ENCODE measurements at regions not wholly inside any gene's neighbourhood (a gene's known extent, or its start where the extent isn't known, plus 50 kb on each side); places are given as distances from the start of the nearest gene placed in this dataset.

DNA sequence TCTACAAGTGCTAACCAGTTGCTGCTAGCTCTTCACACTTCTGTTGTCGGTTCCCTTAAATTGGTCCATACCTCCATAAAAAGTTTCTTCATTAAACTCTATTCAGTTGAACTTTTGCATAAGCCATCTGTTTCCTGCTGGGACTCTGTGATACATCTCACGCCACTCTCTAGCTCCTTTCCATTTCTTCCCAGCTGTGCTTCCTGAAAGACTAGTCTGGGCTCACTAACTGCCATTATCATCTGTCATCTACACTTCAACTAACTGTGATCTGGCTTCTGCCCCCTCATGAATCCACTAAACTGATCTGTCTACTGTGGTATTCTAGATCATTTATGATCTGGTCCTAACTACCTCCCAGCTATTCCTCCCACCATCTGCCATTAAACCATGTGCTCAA lies 78.3 kb downstream of the ELAPOR2 start:
- no peak for DNase-seq (ENCODE audit: low read depth in 2 of 2)
- no peak overlapping the region for H3K4me3 ChIP-seq (replicated peaks in 1 of 2; ENCODE audit: low read depth in 2 of 2, low read length in 2 of 2)
- TF ChIP-seq, protein P1, sequence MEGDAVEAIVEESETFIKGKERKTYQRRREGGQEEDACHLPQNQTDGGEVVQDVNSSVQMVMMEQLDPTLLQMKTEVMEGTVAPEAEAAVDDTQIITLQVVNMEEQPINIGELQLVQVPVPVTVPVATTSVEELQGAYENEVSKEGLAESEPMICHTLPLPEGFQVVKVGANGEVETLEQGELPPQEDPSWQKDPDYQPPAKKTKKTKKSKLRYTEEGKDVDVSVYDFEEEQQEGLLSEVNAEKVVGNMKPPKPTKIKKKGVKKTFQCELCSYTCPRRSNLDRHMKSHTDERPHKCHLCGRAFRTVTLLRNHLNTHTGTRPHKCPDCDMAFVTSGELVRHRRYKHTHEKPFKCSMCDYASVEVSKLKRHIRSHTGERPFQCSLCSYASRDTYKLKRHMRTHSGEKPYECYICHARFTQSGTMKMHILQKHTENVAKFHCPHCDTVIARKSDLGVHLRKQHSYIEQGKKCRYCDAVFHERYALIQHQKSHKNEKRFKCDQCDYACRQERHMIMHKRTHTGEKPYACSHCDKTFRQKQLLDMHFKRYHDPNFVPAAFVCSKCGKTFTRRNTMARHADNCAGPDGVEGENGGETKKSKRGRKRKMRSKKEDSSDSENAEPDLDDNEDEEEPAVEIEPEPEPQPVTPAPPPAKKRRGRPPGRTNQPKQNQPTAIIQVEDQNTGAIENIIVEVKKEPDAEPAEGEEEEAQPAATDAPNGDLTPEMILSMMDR (IDR thresholded peaks at IDR 0.05; ENCODE audit: low read depth, low read length): no peak

DNA sequence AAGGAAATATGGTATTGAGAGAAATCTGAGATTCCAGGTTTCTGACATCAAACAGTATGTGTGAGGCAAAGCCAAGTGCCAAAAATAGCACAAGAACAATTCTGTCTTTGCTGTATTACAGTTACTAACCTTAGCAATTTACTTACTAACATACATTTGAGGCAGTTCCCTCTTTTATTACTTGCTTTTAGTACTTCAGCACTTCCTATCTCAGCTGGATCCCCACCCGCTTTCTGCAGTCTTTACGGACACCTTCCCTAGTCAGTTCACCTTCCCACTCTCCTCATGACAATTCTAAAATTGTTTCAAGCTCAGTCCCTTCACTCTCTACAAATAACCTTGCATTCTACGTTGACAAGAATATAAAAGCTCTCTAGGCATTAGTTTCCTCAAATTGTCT lies 79.2 kb downstream of the ELAPOR2 start:
- TF ChIP-seq, protein P1 (IDR thresholded peaks at IDR 0.05; ENCODE audit: low read depth, low read length): no peak
- DNase-seq (ENCODE audit: low read depth in 2 of 2): no peak
- H3K4me3 ChIP-seq (replicated peaks in 1 of 2; ENCODE audit: low read depth in 2 of 2, low read length in 2 of 2): no peak overlapping the region

DNA sequence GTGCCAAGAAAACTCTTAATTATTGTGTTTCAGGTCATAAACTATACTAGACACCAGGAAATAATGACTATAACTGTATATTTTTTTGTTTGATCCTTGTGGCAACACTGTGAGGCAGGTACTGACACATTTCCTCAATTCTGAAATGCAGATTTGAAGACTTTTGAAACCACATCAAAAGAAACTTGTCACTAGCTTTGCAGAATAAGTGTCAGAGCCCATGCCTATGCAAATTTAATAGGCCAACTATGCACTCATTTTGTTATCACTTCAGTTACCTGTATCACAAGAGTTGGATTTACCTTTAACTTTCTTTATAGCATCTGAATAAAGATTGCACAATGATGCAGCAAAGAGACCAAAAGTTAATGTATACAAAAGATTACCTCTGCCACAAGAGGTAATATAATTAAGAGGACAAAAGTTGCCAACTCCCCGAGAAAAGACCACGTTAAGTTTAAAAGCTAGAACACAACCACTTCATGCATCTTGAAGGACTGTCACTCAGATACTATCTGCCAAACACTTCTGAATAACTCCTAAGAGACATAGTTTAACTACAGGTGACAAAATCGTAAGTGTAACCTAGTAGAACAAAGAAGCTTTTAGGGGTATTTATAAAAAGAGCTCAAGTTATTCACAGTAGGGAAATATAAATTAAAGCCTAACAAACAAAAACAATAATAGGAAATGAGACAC lies 80.5 kb downstream of the ELAPOR2 start:
- H3K4me3 ChIP-seq (replicated peaks in 1 of 2; ENCODE audit: low read depth in 2 of 2, low read length in 2 of 2): no peak overlapping the region
- no peak for DNase-seq (ENCODE audit: low read depth in 2 of 2)
- TF ChIP-seq, protein P1 (IDR thresholded peaks at IDR 0.05; ENCODE audit: low read depth, low read length): no peak

DNA sequence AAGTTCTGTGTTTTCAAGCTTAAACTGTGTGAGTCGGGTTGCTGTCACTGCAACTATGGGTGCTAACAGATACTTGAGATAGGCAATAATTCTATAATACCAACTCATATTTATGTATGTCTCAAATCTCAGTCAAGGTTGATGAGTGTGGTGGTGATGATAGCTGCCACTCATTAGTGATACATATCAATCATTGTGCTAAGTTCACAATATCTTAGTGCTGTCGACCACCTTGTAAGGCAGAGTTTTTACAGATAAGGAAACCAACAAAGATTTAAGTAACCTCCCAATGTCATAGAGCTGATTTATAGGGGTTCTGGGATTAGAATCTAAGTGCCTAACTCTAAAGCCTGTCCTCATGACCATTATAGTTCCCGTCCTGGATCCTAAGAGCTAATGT lies 82.5 kb downstream of the ELAPOR2 start:
- TF ChIP-seq, protein P1 (IDR thresholded peaks at IDR 0.05; ENCODE audit: low read depth, low read length): no peak
- DNase-seq (ENCODE audit: low read depth in 2 of 2): no peak
- no peak overlapping the region for H3K4me3 ChIP-seq (replicated peaks in 1 of 2; ENCODE audit: low read depth in 2 of 2, low read length in 2 of 2)

DNA sequence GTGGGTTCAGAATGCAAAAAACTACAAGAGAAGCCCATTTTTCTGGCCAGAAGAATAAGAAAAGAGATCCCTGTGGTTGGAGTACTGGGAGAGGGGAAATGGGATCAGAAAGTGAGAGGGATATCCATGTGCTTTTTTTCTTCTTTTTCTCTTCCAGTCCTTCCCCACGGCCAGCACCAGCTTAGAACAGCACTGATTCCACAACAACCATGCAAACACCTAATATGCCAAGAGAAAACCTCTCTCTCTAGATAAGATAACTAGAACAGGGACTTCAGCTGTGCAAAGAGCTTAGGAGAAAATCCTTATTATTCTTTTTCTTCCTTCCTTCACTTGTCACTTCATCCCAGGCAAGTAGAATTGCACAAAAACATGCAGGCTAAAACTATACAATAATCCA lies 83.5 kb downstream of the ELAPOR2 start:
- DNase-seq (ENCODE audit: low read depth in 2 of 2): no peak
- TF ChIP-seq, protein P1 (IDR thresholded peaks at IDR 0.05; ENCODE audit: low read depth, low read length): no peak
- H3K4me3 ChIP-seq (replicated peaks in 1 of 2; ENCODE audit: low read depth in 2 of 2, low read length in 2 of 2): no peak overlapping the region

DNA sequence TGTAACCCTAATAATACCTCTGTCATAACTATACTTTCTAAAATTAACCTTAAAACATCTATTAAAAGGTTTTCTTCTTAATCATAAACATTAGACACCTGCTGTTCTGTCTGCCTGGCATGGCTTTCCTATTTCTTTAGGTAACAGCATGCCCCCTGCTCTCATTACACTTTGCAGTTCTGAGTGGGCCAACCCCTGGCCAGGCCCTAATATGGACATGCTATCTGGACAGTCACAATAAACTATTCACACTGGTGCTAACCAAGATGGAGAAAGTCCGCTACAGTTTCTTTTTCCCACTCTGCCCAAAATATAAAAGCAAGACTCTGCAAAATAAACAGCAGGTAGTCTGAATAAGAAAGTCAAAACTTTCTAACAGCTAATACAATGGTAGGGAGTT lies 84.0 kb downstream of the ELAPOR2 start:
- TF ChIP-seq, protein P1 (IDR thresholded peaks at IDR 0.05; ENCODE audit: low read depth, low read length): no peak
- no peak overlapping the region for H3K4me3 ChIP-seq (replicated peaks in 1 of 2; ENCODE audit: low read depth in 2 of 2, low read length in 2 of 2)
- DNase-seq (ENCODE audit: low read depth in 2 of 2): no peak

DNA sequence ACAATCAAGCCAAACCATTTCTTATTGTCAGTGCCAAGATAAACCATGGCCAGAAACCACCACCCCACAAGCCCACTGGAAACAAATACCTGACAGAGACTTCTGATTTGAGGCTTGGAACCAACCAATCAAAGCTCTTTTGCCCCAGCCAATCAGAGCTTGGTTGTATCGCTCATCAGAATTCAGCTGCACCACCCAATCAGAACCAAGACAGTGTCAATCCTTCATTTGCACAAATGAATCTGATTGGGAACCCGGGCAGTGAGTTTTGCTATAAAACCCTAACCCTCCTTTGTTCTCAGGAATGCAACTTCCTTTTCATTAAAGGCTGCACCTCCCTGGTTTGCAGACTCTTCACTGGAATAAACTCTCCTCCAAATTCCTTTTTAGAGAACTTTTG lies 87.4 kb downstream of the ELAPOR2 start:
- TF ChIP-seq, protein P1 (IDR thresholded peaks at IDR 0.05; ENCODE audit: low read depth, low read length): no peak
- no peak overlapping the region for H3K4me3 ChIP-seq (replicated peaks in 1 of 2; ENCODE audit: low read depth in 2 of 2, low read length in 2 of 2)
- no peak for DNase-seq (ENCODE audit: low read depth in 2 of 2)
